ENCODE measurements at regions not wholly inside any gene's neighbourhood (a gene's known extent, or its start where the extent isn't known, plus 50 kb on each side); places are given as distances from the start of the nearest gene placed in this dataset.
A peak's percentile ranks its signal among the peaks of the same experiment; 100 is the strongest.

DNA sequence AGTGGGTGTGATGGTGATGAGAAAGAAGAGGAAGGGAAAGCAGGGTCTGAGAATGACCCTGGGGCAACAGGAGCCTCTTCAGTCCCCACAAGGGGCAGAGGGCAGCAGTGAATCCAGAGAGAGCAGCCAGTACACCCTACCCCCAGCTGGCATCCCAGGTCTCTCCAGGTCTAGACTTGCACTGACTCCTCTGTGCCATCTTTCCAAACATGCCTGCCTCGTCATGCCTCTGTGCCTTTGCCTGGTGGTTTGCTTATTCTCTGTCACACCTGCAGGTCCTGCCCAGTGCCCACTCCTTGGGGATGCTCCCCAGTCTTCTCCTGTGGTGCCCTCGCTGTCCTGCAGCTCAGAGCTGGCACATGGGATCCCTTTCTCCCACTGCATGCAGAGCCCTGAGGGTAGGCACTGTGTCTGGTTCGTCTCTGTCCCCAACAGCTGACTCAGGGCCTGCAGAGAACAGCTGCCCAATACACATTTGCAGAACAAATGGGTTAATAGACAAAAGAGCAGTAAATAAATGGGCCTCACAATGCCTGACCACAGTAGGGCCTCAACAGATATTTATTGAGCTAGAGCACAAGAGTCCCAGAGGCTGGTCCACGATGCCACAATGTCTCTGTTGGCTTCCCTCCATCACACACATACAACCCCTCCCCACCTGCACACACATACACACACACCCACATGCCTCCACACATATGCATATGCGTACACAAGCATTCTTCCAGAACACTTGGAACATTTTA is 89.8 kb downstream of the HS1BP3 start:
- no peak for DNase-seq (ENCODE audit: low spot score)

DNA sequence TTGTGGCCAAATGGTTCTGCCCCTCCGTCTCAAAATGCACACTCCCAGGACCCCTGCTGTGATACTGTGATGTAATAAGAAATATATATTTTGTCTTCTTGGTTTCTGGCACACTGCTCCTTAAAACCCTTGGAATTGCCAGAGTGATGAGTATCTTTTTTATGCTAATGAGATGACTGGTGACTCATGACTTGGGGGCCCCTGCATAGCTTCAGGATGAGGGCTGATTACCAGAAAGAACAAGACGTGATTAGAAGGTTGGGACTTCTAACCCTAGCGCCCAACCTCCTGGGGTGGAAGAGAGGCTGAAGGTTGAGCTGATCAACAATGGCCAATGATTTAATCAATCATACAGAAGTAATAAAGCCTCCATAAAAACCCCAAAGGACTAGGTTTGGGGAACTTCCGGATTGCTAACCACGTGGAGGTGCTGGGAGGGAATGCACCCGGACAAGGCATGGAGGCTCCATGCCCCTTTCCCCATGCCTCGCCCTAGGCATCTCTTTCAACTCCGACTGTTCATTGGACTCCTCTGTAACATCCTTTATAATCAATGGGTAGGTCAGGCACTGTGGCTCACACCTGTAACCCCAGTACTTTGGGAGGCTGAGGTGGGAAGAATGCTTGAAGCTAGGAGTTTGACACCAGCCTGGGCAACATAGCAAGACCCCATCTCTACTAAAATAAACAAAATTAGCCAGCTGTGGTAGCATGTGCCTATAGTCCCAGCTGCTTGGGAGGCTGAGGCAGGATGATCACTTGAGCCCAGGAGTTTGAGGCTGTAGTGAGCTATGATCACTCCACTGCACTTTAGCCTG is 89.1 kb downstream of the HS1BP3 start:
- DNase-seq (ENCODE audit: low spot score) = peak; percentile 76

DNA sequence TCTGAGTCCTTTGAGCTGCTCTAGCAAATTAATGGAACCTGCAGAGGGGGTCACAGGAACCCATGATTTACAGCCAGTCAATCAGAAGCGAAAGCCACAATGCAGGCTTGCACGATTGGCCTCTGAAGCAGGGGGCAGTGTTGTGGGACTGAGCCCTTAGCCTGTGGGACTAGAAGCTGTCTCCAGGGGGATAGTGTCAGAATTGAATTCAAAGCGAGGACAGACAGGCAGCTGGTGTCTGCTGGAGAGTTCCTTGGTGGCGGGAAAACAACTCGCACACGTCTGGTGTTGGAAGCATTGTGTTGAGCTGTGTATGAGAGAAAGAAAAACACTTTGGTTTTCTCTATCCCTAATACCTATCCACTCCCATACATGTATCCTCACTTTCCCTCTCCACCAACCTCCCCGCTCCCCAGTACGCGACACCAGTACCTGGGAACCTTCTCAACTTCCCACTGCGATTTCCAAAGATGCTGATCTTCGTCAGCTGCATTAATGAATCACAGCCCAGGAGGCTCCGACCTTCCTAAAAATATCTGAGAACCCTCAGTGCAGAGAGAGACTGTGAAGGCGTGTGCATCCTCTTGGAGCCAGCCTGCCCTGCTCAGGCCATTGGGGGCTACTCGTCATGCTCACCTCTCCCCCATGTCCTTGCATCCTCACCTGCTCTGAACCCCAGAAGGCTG is 88.2 kb downstream of the HS1BP3 start:
- DNase-seq (ENCODE audit: low spot score) = no peak

DNA sequence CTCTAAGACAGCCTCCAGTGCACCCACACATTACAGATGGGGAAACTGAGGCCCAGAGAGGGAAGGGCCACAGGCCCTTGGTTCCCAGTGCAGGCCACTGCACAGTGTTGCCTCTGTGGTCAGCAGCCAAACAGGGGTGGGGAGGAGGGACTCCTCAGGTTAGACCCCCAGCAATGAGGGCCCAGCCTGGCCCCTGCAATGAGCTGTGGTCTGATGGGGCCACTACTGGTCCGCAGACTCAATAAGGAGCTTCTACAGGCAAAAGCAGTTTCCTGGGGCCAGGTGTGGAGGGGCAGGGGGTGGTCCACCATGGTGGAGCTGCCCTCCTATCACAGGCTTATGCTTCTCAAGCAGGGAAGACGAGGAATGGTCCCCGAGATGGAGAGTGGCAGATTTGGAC is 87.6 kb downstream of the HS1BP3 start:
- DNase-seq (ENCODE audit: low spot score) = no peak

DNA sequence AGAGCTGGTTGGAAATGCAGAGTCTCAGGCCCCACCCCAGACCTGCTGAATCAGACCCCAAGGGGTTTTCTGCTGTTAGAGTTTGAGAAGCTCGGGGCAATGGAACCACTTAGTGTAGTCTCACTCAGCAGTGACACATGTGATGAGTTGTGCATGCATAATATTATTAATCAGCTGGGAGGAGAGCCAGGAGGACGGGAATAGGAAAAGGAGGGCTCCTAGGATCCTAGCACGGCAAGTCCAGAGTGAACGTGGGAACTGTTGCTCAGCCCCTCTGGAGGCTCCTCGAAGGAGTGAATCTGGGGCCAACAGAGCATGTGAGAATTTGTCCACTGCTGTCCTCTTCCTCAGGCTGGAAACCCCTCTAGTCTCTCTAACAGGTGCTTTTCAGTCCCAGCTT is 87.1 kb downstream of the HS1BP3 start:
- DNase-seq (ENCODE audit: low spot score) = peak; percentile 60

DNA sequence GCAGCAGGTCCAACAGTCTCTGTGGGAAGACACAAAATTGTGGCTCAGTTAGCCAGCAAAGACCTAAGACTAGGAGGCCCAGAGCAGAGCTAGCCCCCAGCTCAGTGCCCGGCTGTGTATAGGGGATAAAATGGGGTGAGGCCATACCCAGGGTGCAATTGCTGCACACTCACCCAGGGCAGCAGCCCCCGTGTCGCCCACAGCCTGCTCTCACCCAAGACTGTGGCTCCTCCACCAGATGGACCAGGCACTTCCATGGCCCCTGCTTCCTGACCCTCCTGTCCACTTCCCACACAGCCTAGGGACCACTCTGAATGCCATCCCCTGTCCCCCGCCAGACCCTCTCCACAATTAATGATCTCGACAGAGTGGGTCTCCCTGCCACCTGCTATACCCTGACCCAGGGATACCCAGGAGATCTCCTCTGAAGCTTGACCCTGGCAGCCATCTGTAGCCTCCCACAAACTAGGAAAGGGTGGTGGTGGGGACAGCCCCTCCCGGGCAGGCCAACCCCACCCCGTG is 85.7 kb downstream of the HS1BP3 start:
- DNase-seq (ENCODE audit: low spot score) = no peak

DNA sequence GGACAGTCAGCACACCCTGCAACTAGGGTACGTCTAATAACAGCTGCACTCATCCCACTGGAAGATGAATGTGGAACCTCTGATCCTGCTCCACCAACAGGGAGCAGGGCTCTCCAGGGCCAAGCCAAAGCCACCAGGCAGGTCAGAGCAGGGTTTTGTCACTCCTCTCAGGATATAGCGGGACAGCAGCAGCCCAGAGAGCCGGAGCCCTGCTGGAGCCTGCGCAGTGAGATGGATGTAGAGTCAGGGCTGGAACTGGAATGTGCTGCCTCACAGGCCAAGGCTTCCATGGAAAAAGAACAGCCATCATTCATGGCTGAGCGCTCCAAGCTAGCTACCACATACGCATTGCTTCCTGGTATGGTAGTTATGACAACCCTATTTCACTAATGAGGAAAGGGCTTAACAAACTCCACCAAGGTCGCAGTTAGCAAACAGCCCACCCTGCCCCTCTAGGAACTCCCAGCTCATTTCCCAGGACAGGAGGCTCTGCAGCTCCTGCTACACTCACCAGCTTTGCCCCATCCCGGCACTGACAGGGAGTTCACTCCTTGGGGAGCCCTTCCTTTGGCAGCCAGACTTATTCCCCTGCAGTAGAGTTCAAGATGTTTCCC is 85.2 kb downstream of the HS1BP3 start:
- DNase-seq (ENCODE audit: low spot score) = peak; percentile 61

DNA sequence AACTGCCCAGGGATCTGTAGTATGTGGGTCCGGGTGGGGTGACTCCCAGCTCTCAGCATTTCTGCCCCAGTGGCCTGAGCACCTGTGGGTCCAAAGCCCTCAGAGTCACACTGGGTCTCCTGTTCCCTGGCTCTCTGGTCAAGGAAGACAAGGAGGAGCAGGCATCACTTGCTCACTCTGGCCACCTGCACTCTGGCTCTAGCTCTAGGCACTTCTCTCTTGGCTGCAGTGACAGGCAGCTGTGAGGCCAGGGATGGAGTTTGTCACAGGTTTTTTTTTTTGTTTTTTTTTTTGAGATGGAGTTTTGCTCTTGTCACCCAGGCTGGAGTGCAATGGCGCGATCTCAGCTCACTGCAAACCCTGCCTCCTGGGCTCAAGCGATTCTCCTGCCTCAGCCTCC is 84.6 kb downstream of the HS1BP3 start:
- no peak for DNase-seq (ENCODE audit: low spot score)

DNA sequence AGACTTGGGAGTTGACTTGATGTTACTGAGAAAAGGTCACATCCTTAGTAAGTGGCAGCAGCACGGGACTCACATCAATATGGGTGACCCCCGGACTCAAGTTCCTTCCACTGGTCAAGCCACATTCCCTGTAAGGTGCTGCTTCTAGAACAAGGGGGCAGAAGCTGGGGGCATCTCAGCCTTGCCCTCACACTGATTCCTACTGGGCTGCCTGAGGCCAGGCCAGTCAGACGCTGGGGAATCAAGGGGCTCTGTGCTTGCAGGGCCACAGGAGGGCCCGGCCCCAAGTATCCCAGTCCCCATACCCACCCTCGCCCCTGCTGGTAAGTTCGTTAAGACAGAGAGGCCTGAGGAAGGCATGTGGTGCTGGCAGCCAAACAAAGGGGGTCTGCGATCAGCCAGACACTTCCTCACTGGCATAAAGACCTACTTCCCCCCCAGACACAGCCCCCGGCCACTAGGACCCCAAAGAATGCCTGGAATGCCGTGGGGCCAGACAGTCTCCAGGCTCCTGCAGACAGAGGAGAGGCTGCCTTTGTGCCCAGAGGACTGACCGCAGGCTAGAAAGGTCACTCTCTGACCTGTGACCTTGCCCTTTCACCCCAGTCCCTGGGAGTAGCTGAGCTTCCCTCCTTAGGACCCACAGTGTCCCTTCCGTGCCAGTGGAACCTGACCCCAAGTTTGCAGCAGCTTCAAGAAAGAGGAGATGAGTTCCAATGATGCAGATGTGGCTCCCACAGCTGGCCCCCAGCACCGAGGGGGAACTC is 83.6 kb downstream of the HS1BP3 start:
- no peak for DNase-seq (ENCODE audit: low spot score)
